ENCODE measurements at regions not wholly inside any gene's neighbourhood (a gene's known extent, or its start where the extent isn't known, plus 50 kb on each side); places are given as distances from the start of the nearest gene placed in this dataset.

GRCh38 chr2:22420076-22420475 lies 964.9 kb upstream of the KLHL29 start:
- no peak for TF ChIP-seq JUND (IDR thresholded peaks at IDR 0.05)
- TF ChIP-seq, protein P1, sequence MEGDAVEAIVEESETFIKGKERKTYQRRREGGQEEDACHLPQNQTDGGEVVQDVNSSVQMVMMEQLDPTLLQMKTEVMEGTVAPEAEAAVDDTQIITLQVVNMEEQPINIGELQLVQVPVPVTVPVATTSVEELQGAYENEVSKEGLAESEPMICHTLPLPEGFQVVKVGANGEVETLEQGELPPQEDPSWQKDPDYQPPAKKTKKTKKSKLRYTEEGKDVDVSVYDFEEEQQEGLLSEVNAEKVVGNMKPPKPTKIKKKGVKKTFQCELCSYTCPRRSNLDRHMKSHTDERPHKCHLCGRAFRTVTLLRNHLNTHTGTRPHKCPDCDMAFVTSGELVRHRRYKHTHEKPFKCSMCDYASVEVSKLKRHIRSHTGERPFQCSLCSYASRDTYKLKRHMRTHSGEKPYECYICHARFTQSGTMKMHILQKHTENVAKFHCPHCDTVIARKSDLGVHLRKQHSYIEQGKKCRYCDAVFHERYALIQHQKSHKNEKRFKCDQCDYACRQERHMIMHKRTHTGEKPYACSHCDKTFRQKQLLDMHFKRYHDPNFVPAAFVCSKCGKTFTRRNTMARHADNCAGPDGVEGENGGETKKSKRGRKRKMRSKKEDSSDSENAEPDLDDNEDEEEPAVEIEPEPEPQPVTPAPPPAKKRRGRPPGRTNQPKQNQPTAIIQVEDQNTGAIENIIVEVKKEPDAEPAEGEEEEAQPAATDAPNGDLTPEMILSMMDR (IDR thresholded peaks at IDR 0.05 in 2 of 3, conservative IDR thresholded peaks at IDR 0.05 in 1 of 3; ENCODE audit: borderline replicate concordance in 1 of 3, insufficient read depth in 1 of 3, low read depth in 2 of 3, low read length in 2 of 3): no peak
- TF ChIP-seq, protein P2, sequence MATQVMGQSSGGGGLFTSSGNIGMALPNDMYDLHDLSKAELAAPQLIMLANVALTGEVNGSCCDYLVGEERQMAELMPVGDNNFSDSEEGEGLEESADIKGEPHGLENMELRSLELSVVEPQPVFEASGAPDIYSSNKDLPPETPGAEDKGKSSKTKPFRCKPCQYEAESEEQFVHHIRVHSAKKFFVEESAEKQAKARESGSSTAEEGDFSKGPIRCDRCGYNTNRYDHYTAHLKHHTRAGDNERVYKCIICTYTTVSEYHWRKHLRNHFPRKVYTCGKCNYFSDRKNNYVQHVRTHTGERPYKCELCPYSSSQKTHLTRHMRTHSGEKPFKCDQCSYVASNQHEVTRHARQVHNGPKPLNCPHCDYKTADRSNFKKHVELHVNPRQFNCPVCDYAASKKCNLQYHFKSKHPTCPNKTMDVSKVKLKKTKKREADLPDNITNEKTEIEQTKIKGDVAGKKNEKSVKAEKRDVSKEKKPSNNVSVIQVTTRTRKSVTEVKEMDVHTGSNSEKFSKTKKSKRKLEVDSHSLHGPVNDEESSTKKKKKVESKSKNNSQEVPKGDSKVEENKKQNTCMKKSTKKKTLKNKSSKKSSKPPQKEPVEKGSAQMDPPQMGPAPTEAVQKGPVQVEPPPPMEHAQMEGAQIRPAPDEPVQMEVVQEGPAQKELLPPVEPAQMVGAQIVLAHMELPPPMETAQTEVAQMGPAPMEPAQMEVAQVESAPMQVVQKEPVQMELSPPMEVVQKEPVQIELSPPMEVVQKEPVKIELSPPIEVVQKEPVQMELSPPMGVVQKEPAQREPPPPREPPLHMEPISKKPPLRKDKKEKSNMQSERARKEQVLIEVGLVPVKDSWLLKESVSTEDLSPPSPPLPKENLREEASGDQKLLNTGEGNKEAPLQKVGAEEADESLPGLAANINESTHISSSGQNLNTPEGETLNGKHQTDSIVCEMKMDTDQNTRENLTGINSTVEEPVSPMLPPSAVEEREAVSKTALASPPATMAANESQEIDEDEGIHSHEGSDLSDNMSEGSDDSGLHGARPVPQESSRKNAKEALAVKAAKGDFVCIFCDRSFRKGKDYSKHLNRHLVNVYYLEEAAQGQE (IDR thresholded peaks at IDR 0.05; ENCODE audit: low read depth): no peak
